ENCODE measurements at regions not wholly inside any gene's neighbourhood (a gene's known extent, or its start where the extent isn't known, plus 50 kb on each side); places are given as distances from the start of the nearest gene placed in this dataset.
"Not testable (repeated sequence)": the region's sequence is repeated elsewhere in the genome, so short reads cannot be mapped to it uniquely, and the experiment has no call there.

DNA sequence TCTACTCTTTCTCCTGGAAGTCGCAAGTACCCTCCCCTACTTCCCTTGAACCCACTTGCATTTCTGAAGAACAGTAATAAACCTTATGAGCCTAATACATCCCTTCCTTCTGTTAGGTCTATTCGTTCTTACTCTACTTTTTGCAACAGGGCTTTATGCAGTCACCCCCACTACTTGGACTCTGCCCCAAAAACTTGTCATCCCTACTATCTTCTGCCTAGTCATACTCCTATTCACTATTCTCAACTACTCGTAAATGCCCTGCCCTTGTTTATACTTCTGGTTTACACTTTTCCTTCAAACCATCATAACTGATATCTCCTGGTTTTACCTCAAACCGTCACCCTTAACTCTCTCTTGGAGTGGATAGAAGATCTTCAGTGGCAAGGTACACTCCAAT, 55.2 kb upstream of the SLIT2 start:
- in situ Hi-C loops (cut with MboI; ENCODE audit: low sequenced_read_pairs): no loop called here

DNA sequence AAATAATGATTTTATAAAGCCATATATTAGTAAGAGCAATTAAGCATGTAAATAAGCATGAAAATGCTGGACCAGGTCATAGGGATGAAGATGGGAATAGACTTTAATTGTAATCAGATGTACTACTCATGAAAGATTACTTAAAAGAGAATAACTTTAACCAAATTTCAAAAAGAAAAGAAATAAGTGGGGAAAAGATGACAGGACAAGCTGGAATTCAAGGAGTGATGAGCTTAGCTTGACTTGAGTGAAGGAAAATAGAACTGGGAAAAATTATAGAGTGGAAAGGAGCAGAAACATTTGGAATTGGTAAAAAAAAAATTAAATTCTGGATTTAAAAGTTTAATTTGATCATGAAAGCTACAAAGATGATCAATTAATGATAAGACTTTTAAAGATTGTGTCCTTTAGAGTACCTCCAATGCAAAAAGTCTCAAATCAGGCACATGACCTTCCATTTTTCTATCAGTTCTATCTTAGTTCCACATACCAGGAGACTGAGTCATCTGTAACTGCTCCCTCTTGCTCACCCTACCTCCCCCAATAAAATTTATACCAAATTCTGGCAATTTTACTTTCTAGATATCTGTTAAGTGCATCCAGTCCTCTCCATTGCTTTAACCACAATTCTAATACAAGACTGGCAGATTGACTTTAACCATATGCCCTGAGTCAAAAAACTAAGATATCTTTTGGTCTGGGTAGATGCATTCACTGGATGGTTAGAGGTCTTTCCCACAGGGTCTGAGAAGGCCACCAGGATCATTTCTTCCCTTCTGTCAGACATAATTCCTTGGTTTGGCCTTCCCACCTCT, 56.4 kb upstream of the SLIT2 start:
- in situ Hi-C loops (cut with MboI; ENCODE audit: low sequenced_read_pairs): no loop called here

DNA sequence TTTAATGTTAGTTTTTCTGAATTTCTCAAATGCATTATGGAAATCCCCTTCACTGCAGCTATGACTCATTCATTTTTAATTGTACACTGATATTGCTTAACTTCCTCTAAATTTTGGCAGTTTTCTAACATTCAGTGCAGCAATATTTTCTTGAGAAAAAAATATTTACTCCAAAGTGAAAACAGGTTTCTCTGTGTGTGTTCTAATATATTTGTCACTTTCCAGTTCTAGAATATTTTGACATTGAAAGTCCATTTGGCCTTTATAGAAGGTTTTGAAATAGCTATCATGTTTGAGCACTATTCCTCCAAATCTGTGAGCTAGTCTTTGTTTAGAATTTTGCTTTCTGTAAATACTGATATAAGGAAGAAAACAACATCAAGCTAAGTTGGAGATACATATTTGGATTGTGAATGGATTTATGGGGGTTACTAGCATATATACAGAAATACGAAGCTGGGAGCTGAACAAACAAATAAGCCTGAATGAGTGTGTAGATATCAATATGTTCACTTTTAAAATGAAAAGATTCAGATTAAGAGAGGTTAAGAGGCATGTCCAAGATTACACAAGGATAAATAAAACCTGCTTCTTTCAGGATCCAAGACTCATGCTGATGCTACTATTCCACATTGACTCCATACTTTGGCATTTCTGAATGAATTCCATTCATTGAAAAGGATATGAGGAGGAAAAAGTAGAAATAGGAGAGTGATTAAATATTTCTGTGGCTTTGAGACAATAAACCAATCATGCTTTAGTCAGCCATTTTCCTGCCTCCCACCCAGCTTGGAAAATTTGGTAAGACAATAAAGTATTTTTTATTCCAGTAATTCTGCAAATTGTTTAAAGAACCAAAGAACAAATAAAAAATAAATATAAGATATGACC, 57.3 kb upstream of the SLIT2 start:
- in situ Hi-C loops (cut with MboI; ENCODE audit: low sequenced_read_pairs): no loop called here

DNA sequence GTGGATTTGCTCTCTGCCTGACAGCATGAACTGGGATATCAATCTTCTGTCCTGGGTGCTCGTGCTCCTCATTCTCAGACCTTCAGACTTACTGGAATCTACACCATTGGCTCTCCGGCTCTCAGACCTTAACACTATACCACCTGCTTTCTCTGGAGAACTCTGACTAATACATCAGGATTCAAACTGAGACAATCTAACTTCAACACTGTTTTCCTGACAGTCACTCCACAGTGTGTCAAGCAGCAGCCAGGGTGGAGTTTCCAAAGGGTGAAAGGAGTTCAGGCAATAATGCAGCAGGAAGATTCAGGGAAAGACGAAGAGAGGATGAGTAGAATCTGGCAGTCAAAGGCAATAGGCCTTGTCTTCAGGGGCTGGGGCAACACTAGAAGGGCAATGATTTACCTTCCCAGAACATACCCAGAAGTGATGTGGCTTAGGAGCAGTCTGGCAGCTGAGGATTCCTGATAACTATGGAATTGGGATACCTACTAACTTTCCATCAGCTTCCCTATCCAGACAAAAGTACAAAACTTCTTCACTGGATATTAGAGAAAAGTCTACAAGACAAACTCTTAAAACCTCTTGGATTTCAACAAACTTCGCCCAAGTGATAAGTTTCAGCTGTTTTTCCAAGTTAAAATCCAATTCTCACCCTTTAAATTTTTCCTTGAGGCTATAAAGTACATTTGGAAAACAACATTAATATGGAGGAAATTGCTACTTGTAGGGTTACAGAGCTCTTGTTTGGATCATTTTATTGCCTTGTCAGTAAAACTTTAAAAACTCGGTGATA, 58.4 kb upstream of the SLIT2 start:
- in situ Hi-C loops (cut with MboI; ENCODE audit: low sequenced_read_pairs): no loop called here

DNA sequence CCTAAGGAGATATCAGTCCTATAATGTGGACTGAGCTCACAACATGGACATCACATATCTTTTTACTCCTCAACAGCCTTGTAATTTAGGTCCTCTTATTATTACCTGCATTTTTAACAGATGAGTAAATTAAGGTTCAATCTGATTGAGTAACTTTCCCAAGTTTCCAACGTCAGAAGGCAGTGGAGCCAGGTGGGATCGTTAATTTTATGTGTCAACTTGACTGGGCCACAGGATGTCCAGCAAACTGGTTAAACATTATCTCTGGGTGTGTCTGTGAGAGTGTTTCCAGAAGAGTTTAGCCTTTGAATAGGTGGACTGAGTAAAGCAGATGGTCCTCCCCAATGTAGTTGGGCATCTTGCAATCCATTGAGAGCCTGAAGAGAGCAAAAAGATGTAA, 59.0 kb upstream of the SLIT2 start:
- in situ Hi-C loops (cut with MboI; ENCODE audit: low sequenced_read_pairs): no loop called here

DNA sequence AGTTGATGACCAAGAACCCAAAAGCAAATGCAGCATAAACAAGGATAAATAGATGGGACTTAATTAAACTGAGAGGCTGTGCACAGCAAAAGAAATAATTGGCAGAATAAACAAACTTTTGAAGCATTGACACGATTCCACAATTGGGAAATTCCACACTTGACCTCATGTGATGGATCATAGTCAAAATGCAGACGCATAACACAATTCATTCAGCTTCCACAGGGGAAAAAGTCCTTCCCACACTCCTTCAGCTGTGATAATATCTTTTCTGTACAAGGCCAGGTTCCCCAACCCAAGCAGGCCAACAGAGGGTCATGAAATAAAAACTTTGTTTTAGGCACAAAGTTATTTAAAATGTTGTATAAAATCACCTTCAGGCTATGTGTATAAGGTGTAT, 66.6 kb upstream of the SLIT2 start:
- in situ Hi-C loops (cut with MboI; ENCODE audit: low sequenced_read_pairs): no loop called here

DNA sequence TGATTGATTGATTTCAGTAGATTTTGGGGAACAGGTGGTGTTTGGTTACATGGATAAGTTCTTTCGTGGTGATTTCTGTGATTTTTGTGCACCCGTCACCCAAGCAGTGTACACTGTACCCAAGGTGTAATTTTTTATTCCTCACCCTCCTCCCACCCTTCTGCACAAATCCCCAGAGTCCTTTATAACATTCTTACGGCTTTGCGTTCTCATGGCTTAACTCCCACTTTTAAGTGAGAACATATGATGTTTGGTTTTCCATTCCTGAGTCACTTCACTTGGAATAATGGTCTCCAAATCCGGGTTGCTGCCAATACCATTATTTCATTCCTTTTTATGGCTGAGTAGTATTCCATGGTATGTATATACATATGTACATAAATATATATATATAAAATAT, 68.6 kb upstream of the SLIT2 start:
- in situ Hi-C loops (cut with MboI; ENCODE audit: low sequenced_read_pairs): not testable (repeated sequence)

DNA sequence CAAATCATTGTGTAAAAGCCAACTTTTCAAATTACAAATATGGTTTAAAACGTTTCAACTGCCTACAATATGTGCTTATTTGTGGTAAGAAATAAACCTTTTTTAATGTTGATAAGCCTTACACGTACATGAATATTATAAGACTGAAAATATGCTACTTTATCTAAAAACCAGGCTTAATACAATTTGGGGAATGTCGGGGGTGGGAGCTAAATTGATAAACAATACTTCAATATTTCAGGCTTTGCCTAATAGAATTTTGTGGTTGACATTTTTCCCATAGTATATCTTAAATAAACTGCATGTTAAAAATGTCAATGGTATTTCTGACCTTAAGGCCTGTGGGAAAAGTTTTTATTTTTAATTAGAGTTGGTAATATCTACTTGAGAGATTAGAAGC, 69.8 kb upstream of the SLIT2 start:
- in situ Hi-C loops (cut with MboI; ENCODE audit: low sequenced_read_pairs): no loop called here

DNA sequence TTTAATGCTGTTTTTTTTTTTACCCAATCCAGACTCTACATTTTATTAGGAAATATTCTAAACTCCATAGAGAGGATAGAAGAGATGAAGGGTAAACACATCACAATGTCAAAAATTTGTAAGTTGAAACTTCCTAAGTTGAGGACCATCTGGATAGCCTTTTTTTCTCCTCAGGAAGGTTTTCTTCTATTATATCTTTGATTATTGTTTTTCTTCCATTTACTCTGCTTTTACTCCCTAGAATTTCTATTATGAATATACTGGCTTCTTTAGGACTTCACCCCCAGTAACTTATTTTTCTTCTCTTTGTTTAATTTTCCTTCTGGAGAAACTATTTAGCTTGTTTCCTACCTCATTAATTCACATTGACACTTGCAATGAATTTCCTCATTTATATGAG, 71.2 kb upstream of the SLIT2 start:
- in situ Hi-C loops (cut with MboI; ENCODE audit: low sequenced_read_pairs): no loop called here

DNA sequence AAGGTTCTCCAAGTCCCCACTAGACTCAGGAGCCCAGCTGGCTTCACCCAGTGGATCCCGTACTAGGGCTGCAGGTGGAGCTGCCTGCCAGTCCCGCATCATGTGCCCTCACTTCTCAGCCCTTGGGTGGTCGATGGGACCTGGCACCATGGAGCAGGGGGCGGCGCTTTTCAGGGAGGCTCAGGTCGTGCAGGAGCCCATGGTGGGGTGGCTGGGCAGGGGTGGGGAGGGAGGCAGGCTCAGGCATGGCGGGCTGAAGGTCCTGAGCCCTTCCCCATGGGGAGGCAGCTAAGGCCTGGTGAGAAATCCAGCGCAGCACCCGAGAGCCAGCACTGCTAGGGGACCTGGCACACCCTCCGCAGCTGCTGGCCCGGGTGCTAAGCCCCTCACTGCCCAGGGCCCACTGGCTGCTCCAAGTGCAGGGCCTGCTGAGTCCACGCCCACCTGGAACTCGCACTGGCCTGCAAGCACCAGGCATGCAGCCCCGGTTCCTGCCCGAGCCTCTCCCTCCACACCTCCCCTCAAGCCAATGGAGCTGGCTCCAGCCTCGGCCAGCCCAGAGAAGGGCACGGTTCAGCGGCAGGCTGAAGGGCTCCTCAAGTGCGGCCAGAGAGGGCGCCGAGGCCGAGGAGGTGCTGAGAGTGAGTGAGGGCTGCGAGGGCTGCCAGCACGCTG, 72.7 kb upstream of the SLIT2 start:
- in situ Hi-C loops (cut with MboI; ENCODE audit: low sequenced_read_pairs): no loop called here

DNA sequence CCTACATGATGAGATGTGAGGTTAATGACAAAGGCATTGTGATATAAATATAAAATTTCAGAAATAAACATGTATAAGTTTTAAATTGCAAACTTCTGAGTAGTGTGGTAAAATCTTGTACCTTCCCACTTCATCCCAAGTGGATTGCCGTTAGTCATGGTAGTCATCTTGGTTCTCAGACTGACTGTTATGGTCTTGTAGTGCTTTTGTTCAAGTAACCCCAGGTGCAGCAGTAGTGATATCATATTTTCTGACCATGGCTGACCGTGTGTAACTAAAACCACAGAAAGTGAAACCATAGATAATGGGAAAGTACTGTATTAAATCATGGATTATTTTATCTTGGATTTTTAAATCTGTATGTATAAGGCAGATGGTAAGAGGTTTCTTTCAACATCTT, 74.8 kb upstream of the SLIT2 start:
- in situ Hi-C loops (cut with MboI; ENCODE audit: low sequenced_read_pairs): no loop called here

DNA sequence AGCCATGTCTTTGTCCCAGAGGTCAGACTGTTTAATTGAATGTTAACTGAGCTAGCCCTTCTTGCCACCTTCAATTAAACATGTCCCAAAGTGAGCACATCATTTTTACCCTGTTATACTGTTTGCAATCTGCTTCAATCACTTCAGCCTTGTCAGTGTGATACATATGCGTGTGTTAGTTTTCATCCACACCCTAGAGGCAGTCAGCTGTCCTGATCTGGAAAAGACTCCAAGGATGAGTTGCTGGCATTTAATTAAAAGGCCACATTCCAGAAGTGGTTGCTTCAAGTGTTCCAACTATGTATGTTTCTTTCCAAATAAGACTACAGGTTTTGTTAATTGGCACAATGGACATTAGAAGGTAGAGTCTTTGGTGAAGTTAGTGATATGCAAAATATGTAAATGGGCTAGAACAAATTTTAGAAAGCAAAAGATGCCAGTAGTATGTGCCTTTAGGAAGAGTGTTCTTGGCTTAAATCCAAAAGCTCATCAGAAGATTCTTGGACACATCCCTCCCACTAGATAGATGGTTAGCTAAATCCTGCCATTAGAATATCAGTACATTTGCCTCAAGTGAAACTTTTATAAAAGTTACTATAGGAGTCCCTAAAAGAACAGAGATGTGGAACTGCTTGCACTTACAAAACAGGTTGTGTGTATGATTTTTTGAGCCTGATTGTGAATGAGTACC, 79.5 kb upstream of the SLIT2 start:
- in situ Hi-C loops (cut with MboI; ENCODE audit: low sequenced_read_pairs): no loop called here

DNA sequence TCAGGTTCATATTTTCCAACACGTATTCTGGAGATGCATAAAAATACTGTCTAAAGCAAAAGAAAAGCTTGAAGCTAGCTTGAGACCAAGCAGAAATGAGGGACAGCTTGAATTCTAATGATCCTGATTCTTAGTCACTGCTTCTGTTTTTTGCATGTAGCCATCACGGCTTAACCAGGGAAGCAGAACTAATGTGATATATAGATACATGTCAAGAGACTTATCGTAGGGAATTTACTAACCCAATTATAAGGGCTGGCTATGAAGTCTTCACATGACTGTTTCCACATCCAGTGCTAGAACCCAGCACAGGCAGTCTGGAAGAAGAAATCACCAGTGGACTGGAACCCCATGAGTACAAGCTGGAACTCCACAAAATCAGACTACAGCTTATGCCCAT, 85.2 kb upstream of the SLIT2 start:
- in situ Hi-C loops (cut with MboI; ENCODE audit: low sequenced_read_pairs): no loop called here

DNA sequence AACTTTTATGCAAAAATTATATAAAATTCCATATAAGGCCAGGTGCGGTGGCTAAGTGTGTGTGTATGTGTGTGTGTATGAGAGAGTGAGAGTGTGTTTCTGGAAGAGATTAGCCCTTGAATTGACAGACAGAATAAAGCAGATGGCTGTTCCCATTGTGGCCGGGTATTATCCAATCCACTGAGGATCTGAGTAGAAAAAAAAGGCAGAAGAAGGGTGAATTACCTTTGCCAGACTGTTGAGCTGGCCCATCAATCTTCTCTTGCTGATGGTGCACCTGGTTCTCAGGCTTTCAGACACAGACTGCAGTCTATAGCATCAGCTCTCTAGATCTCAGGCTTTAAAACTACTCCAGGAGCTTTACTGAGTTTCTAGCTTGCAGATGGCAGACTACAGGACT, 92.2 kb upstream of the SLIT2 start:
- in situ Hi-C loops (cut with MboI; ENCODE audit: low sequenced_read_pairs): no loop called here

DNA sequence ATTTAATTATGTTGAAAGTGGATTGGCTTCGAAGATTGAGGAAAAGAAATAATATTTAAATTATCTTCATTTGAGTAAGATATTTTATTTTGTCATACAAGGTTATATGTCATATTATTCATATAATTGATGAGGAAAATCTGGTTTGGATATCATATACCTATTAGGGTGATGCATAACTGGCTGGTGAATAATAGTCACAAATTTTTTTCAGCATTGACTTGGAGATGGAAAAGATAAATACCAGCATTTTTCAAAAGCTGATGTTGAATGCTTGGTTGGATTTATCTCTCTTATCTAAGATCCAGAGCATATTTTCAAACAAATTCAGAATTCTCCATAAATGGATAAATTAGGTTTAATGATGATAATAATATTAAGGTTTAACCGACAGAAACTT, 93.5 kb upstream of the SLIT2 start:
- in situ Hi-C loops (cut with MboI; ENCODE audit: low sequenced_read_pairs): no loop called here

DNA sequence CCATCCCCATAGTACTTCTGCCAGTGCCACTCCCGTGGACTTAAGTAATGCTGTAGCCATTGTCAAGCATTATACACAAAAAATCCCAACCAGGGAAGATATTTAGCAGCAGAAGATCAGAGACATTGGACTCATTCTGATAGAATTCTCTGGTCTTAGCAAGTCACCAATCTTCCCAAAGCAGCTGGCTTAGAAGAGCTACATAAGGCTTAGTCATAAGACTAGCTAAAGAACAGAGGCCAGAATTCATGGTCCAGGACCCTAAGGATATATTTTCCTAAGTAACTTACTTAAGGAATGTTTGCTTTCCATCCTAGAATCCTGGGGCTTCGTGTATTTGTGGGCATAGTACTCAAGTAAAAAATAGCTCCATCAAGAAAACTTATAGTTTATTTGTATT, 100.3 kb upstream of the SLIT2 start:
- in situ Hi-C loops (cut with MboI; ENCODE audit: low sequenced_read_pairs): no loop called here

DNA sequence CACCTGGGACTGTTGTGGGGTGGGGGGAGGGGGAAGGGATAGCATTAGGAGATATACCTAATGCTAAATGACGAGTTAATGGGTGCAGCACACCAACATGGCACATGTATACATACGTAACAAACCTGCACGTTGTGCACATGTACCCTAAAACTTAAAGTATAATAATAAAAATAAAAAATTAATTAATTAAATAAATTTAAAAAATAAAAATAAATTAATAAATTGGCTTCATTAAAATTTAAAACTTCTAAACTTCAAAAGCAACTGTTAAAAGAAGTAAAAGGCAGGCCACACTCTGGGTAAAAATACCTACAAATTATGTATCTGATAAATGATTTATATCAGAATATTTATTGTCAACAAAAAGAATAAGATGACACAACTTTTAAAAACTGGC, 102.6 kb upstream of the SLIT2 start:
- in situ Hi-C loops (cut with MboI; ENCODE audit: low sequenced_read_pairs): not testable (repeated sequence)

DNA sequence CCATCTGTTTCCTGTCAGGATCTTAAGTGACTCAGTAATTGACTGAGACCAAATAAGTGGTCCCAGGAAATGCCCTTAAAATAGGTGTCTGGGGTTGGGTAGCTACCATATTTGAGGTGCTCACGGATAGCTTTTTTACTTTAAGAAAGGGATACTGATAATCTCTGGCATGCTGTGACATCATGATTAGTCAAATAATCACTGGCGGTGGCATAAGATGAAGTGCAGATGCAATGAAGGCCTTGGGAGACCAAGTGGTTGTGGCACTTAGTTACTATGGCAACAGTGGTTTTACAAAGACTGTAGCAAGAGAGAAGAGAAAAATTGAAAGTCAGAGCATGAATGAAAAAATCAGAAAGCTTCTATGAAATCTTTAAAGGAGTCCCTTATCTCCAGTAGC, 114.5 kb upstream of the SLIT2 start:
- in situ Hi-C loops (cut with MboI; ENCODE audit: low sequenced_read_pairs): no loop called here

DNA sequence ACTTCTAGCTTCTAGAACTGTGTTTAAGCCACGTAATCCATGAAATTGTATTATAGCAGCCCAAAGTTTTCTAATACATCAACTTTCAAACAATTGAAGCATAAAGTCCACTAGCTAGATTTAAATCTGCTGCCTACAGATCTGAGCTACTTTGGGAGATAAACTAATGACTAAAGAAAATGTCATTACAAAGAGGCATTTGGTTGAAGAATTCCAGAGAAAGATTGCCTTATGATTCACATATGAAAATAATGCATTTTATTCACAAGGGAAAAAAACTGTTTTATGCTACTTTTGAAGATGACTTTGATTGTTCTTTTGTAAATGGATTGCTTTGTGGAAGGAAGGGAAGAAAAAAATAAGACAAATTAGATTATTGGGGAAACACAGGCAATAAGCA, 124.1 kb upstream of the SLIT2 start:
- in situ Hi-C loops (cut with MboI; ENCODE audit: low sequenced_read_pairs): no loop called here

DNA sequence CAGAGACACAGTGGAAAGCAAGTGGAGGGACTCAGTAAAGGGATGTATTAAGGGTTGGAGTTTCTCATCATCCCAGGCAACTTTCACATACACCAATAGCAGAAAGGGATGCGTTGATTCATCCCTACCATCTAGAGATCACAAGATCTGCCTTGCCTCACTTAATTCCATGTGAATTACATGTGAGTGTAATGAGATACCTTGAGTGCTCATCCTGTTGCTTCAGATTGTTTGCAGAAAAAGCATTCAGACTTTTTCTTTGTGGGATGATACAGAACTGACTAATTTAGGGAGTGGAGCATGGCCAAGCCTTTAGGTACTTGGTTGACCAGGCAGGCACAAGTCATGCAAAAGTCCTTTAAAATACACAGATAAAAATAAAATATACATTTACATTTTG, 124.8 kb upstream of the SLIT2 start:
- in situ Hi-C loops (cut with MboI; ENCODE audit: low sequenced_read_pairs): no loop called here

Data from HL-60/S4 treated with retinoic acid at 250 ng/mL for 4 days and 3 days (cell line).